Dedifferentiated amniotic fluid mesenchymal stem cell (primary cell): ENCODE measurements at regions not wholly inside any gene's neighbourhood (a gene's known extent, or its start where the extent isn't known, plus 50 kb on each side); places are given as distances from the start of the nearest gene placed in this dataset.

Experiments used
- DNase-seq: peaks from one replicate; pipeline ENCODE4 v3.0.0-alpha.2; 2016; ENCODE audit errors: extremely low spot score

GRCh38 chr12:19572920-19573558 is 133.7 kb downstream of the AEBP2 start:
- no peak for DNase-seq

DNA sequence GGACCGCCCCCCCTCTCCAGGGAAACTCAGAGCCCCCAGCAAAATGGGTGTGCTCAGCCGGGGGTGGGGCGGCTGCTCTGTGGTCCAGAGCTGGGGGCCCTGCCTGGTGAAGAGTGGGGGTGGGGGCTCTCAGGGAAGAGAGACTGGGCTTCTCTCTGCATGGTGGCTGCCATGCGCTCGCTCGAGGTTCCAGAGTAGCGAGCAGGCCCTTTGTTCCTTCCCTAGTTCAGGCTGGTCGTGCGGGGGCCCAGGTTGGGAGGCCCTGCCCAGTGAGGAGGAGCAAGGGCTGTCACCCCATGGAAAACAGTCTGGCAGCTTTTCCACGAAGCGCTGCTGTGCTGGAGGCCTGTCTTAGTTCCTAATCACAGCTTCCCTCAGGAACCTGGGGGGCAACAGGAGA is 134.6 kb downstream of the AEBP2 start:
- no peak for DNase-seq

- no peak for DNase-seq
These were observed 135.3 kb downstream of the AEBP2 start for GRCh38 chr12:19574601-19575000.

DNA sequence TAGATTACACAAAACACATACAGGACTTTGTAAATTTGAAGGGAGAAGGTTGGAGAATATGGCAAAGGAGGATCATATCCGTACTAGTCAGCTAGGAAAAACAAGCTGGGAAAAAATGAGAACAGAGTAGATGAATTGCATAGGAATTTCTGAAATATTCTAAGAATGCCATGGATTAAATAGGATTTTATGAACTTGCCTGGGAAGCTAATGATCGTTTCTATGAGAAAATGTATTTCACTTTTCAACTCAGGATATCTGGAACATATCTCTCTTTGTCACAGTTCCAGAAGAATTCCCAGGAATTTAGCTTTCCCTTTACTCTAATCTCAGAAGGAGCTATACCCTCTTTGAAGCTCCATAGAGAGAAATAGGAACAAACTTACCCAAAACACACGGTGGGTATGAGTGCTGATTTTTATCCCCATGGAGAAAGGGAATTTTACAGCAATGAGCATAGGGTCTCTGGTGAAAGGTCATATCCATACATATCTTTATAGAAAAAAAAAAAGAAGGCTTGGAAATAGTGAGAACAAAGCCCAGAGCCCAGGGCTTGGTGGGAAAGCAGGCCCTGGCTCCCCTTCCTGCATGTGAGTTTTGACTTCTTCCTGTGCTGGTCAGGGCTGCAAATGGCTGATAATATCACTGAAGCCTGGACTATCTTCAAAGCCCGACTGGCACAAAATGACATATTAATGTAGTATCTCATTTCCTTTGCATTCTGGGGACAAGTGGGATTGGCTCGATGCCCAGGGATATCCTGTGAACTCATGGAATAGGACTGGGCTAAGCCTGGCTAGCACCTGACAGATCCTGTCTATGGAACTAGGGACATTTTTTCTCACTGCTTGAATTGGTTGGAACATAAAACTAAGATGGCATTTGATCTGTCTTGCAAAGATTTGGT is 136.3 kb downstream of the AEBP2 start:
- DNase-seq: peak; percentile 35

- no peak for DNase-seq
These were observed 137.4 kb downstream of the AEBP2 start for GRCh38 chr12:19576506-19577280.

- DNase-seq: no peak
These were observed 137.9 kb downstream of the AEBP2 start for GRCh38 chr12:19577281-19577530.

- DNase-seq: no peak
These were observed 145.4 kb downstream of the AEBP2 start for GRCh38 chr12:19584732-19585131.

DNA sequence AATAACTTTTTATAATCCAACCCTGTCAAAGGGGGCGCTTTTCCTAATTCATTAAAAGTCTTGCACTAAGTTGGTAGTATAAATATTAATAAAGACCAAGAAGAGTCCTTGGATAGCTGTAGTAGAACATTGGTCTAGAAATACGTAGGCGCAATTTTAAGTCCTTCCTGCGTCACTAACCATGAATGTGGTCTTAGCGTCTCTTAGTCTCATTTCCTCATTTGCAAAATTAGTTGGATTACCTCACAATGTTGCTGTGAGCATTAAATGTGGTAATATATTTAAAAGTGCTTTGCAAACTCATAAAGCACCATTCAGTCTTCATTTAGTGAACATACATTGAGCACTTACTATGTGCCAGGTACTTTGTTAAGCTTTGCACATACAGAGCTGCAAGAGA is 149.7 kb downstream of the AEBP2 start:
- no peak for DNase-seq

DNA sequence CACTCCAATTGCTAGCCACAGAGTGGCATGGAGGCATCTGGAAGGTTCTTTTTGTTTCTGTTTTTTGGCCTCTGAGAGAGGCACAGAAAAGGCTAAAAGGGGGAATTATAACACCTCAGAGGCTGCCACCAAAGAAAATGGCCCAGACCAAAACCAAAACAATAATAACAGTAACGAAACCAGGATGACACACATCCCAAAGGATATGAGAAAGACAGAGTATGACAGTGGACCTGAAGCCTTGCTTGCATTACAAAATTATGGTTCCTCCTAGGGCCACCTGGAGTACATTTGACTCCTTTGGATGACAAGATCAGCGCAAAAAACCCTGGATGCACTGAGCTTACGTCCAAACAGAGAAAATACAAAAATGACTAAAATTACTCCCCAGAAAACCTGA is 152.7 kb downstream of the AEBP2 start:
- DNase-seq: no peak

DNA sequence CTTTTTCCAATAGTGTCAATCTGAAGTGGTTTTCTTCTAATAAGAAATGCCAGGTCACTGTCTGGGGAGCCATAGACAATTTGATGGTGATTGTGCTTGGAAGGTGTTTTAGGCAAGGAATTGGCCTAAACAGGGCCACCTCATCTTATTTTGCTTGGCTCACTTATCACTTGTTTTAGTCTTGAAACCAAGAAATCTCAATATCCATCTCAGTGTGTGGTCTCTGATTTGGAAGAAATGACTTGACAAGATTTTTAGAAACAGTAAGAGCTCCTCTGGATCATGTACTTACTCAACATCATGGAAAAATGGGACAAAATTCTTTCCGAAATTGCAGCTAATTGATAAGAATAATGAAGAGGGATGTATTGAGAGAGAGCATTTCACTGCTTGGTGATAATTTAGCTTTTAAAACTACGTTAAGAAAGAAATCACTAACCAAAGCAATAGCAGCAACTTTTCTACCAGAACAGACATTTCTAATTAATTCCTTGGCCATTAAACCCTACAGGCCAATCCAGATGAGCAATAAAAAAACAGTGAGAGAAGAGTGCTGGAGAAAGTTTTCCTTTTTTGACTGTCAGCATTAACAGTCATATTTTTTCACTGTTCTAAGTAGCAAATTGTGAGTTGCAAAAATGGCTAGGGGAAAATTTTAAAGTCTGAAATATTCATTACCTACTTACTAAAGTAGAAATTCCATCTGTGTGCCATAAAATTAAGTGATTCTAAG is 157.3 kb downstream of the AEBP2 start:
- DNase-seq: no peak

DNA sequence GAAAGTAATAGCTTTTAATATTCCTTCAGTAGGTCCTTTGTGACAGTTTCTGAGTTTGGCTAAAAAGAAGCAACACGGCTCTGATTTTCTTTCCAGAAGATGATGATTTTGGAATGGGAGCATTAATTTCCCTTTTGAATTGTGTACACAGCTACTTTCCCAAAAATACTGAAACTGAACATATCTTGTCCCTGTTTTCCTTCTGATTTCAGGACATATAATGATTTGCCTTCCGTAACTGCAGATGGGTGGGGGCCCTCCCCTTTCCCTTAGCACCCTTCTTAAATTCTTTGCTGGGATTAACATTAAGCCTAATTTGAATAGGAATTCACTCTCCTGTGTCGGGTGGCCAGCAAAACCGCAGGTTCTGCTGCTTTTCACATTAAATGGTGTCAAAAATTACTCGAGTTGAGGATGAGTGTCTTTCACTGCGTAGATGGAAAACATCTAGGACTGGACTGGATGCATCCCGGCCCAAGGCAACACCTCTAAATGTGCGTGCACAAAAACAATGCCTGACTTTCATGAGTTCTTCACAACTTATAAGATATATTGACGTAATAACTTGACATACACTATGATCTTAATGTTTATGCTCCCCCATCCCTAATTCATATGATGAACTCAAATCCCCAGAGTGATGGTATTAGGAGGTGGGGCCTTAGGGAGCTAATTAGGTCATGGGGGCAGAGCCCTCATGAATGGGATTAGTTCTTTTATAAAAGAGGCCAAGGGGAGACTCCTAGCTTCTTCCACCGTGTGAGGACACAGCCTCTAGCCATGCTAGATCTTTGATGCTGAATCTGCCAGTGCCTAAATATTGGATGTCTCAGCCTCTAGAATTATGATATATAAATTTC is 158.1 kb downstream of the AEBP2 start:
- no peak for DNase-seq

DNA sequence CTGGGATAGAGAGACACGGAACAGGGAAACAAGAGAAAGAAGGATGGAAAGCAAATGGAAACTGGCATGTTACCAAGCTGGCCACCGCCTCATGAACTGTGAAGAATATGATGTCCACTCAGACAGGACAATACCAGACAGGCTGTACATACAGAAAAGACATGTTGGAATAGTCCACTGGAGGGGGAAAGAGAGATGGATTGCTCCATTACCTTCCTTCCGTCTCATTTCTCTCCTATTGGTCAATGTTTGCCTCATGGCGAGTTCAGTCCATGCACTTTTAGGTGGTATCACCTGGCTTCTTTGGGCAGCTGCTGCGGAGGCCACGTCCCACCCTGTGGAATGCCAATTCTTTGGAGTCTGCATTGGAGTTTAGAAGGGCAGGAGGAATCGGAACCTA is 166.4 kb downstream of the AEBP2 start:
- DNase-seq: no peak

DNA sequence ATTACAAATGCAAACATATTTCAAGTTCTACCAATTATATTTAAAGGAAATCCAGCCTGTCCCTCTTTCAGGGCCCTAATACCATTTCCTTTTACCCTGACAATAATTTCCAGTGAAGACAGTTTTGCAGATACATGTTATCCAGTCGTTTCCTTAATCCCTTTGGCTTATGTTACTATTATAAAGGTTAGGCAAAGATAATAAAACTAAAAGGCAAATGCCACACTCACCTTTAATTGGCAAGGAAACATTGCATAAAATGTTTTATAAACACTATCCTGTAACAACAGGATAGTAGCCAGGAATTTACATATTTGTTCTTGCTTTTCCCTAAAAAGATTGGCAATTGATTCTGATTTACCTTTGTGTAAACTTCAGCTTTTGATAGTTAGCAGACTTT is 168.7 kb downstream of the AEBP2 start:
- DNase-seq: no peak

- no peak for DNase-seq
These were observed 173.8 kb downstream of the AEBP2 start for GRCh38 chr12:19613051-19613535.

- DNase-seq: no peak
These were observed 175.5 kb downstream of the AEBP2 start for GRCh38 chr12:19614601-19615383.

DNA sequence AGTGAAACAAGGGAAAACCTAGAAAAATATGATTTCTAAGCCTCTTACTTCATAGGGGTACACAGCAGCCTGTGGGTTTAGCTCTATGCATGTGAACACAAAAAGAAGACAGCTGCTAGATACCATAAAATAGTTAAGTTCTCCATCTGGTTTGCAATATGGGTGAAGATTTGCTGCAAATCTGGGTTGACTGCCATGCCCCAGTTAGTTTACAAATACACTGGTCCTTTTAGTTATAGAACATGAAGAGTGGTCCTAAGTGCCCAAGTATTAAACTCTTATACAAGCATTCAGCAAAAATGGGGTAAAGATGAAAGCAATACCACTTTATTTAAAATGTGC is 176.1 kb downstream of the AEBP2 start:
- no peak for DNase-seq

- DNase-seq: no peak
These were observed 177.5 kb downstream of the AEBP2 start for GRCh38 chr12:19616781-19617180.

GRCh38 chr12:19620222-19620621 is 180.9 kb downstream of the AEBP2 start:
- DNase-seq: no peak

DNA sequence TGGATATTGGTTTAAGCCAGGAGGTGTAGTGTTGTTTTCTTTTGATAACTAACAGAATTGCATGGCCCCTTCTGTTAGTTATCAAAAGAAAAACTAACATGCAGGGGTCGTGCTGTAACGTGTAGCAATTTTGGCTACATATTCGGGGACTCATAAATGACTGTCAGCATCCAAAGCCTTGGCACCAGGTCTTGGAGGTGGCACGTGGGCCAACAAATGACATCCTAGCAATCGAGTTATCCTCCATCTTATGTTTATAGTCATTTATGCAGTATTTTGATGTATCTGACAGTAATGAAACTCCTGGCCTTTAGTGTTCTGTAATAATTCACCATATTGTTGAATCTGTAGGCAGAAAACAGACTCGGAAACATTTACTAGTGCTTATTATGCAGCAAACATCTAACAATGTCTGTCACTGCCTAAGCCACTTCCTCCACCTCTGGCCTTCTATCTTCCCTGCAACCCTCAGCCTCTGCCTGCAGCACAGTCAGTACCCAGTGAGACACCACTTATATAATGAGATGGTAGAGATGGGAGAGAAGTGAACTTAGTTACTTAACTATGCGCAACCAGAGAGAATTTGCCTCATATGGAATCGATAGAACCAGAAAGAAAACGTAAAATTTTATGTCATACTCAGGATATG is 184.6 kb downstream of the AEBP2 start:
- no peak for DNase-seq

GRCh38 chr12:19624491-19624890 is 185.2 kb downstream of the AEBP2 start:
- no peak for DNase-seq
